GM18511 (cell line): ENCODE measurements at regions not wholly inside any gene's neighbourhood (a gene's known extent, or its start where the extent isn't known, plus 50 kb on each side); places are given as distances from the start of the nearest gene placed in this dataset.

ENCODE experiments used
- ATAC-seq: cut with Tn5 transposase; IDR thresholded peaks from one replicate; pipeline ENCODE4 v1.9.1; 2021; ENCODE audit warnings: mild to moderate bottlenecking, moderate library complexity; ENCODE audit not compliant: unreplicated experiment

DNA sequence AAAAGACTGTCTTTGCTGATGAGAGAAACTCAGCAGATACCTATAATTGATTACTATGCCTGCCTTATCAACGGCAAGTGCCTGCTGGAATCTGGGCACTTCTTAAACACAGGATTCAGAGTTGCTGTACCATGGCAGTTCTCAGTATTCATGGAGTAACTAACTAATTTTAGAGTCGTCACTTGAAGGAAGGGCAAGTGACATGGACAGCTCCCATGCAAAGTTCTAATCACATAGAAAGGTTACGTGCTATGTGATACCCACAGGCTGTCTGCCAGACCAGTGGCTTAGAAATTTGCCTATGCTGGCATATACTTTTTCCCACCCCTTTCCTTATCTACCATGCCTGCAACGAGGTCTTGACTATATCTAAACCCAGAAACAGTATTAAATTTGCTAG lies 931.1 kb upstream of the TENM3 start:
- no peak for ATAC-seq

DNA sequence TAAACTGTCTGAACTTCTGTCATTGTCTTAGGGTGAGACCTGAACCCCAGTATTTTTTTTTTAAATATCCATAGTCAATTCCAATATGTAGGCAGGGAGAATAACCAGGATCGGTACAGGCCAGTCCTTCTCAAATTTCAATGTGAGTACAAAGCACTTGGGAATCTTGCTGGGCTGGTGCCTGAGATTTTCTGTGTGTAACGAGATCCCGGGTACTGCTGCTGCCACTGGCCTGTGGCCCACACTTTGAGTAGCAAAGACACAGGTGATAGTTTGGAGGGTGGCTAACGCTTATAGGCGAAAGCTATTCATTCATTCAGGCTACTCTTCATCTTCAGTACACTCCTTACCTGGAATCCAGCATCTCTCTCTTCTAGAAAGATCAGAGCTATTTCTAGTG lies 923.6 kb upstream of the TENM3 start:
- ATAC-seq: no peak

DNA sequence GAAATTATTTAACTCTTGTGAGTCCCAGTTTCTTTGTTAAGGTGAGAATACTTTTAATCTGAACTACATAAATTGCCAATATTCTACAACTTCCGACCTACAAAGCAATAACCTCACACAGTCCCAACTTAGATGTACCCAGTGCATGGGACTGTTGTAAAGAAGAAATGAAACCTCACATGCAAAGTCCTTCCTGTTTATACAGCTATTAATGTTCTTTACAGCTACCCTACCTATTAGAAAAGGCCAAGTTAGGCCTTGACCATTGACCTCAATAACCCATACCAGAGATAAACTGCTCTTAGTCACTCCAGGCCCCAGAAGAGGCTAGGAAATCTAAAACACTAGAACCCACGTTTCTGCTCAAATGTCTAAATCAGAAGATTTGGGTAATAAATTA lies 920.1 kb upstream of the TENM3 start:
- peak; percentile 49 for ATAC-seq

DNA sequence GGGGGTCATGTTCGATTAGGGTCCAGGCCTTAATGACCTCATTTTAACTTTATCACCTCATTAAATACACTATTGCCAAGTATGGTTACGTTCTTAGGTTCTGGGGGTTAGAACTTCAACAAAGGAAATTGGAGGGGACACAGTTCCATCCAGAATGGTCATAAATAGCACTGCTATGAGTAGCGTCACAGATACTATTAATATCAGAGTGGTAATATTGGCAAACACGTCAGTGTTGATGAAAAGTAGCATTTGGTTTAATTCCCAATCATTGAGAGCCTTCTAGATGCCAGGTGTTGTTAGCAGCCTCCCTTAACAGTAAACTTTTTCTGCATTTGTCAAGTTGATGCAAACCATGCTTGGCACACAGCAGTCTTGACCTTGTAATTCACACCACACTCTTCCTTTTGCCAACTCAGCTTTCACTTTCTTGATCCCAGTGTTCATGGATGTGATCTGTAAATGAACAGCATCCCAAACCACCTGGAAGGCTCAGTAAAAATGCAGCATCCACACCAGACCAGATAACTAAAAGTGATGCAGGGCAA lies 912.5 kb upstream of the TENM3 start:
- ATAC-seq: no peak

DNA sequence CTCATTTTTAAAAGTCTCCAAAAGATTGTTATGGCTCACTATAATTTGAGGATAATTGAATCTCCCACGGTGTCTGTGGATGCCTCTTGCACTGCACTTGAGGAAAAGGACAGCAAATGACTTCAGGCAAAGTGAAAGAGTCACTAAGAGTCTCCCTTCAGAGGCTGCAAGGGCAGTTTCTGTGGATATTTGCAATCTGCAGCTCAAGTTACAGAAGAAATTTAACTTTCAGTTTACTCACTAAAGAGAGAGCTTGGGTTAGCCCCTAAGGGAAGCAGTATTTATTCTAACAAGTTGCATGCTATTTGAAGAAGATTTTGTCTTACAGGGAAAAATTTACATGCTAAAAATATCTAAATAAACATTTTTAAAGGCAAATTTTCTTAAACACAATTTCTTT lies 912.0 kb upstream of the TENM3 start:
- no peak for ATAC-seq

DNA sequence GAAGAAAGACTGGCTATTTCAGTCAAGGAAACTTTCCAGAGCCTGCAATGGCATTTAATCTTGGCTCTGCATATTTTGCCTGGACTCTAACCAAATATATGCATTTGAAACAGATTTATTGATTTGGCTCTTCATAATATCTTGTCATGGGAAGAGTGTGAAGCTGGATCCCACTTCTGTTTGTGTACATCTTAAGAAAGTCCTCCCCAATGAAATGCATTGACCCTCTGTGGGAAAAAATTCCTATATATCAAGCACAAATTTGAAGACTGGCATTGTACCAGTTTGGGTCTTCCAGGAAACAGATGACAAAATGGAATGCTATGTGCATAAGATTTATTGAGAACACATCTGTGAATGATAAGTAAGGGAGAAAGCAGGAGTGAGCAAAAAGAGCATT lies 897.3 kb upstream of the TENM3 start:
- no peak for ATAC-seq

DNA sequence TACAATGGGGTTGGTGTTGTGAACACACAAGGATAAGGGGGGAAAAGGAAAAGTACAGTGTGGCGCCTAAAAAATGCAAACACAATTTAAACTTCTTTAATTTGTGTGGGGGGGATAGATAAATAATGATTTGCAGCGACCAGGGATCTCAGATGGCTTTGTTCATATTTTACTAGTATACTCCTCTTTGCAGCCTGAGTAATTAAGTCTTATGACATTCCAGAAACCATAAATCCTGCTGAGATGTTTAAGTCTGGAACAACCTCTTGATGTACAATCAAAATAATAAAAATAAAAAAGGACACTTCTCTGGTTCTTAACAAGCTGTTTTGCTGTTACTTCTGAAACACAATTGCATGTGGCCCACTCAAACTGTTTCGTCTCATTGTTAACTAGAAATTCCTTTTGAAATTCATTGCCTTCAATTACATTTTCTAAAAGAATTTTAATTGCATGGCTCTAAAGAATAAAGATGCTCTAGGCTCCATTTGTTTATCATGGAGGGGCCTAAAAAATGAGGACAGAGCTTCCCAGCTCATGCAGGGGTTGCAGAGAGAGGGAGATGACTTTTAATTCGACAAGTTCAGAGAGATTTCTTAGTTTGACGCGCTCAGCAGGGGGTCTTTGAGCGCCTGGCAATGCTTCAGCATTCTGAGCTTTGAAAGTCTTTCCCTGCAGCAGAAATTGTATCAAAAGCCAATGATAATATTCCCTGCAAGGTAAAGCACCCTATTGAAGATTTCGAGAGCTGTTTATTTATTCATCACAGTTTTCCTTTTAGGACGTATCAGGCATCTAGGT lies 892.4 kb upstream of the TENM3 start:
- no peak for ATAC-seq

DNA sequence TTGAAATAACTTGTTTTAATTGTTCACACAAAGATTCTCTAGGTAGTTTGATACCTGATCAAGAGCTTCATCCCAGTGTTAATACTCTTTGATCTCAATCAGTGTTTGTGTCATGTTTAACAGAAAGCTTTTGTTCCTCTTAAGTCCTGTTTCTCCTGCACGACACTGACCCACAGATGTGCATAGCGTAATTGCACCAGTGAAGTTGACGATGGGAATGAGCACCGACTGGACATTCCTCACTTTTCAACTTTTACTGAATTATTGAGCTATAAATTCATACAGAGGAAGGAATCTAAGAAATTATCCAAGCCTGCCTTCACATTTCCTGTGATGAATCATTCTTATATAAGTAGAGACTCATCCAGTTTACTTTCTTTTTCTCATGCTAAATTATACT lies 878.7 kb upstream of the TENM3 start:
- no peak for ATAC-seq

DNA sequence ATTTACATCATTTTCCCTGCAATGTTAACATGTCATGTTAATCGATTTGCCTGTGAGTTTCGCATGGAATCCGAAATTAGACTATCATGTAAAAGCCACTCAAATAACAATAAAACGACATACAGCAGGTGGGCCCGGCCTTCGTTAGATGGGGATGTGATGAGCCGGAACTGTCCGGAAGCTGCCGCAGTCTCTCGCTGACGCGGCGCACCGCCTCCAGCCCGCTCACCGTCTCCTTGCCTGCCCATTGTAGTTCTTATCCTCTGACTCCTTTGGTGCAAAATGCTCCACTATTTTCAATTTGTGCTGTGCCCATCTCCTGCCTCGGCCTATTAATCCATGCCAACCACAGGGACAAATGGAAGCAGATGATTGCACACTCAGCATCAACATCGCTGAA lies 877.5 kb upstream of the TENM3 start:
- no peak for ATAC-seq

DNA sequence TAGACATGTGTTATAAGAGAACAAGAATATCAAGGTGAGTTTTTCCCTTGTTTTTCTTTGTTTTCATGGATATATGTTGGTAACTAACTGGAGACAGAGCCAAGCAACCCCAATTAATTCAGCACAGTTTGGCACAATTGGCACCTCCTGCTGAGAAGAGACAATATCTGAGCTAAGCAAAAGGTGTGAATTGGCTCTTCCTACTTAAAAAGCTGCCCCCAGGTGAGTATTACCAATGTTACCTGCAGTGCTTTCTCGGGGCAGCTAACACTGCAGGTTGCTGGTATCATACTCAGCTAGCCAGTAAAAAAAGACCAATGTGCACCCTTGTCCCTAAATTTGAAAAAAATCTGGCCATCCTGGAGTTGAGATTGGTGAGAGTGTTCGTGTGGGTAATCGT lies 871.2 kb upstream of the TENM3 start:
- no peak for ATAC-seq

DNA sequence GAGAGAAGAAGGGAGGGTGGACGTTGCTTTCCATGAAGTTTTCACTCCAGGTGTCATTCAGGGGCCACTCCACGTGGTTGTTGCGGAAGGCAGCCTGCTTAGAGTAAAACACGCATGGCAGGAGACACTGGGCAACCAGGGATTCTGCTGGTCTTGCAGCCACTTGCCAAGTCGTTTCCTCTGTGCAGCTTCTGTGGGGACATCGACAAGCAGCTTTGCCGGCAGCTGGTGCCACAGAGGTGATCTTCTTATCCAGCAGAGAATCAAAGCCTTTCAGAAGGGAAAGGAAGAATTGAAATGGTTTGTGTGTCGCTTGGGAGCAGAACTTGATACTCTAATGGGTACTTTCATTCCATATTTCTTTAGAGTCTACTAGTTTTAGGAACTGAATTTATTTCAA lies 867.1 kb upstream of the TENM3 start:
- no peak for ATAC-seq

DNA sequence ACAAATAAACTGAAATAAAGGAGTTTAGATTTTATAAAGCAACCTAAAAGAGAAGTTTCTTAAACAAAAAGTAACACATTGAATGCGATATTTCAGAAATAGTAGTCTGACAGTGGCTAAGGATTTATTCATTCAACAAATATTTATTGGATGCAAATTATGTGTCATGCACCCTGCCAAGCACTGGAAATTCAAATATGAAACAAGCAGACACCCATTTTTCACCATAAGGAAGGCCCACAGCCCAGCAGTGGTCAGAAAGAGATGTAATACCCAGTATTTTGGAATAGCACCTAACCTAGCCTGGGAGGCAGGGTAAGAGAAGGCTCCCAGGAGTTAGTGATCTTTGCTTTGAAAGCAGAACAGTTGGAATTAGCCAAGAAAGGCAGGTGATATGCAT lies 855.1 kb upstream of the TENM3 start:
- ATAC-seq: no peak

DNA sequence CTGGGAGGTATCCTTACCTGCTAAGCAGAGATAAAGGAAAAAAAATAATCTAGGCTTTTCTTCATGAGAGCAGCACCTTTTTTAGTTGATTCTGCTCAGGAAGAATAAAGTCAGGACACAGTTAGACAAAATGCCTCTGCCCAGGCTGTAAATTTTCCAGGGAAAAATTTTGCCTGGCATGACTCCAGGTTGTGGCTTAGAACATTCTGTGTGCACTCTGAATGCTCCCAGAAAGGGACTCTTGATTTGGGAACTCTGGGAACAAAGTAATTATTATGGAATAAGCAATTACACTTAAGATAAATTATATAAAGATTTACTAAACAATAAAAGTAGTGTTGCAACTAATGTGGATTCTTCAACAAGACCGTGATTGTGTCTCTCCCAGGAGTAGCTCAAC lies 826.2 kb upstream of the TENM3 start:
- ATAC-seq: no peak

DNA sequence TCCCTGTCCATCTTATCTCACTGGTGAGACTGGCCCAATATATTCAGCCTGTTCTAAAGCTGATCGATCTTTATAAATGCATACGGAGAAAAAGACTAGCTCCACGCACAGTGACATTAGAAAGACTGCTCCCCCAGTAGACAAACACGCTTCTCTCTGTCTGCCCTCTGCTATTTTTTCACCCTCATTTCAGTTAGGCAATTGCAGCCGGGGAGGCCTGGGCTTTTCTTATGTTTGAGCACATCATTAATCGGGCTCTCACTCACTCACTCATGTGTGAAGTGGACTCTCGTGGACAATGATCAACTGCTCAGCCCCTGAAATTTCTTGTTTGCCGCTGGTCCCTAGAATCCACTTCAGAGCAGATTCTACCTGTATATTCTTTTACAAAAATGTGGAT lies 824.7 kb upstream of the TENM3 start:
- ATAC-seq: no peak

DNA sequence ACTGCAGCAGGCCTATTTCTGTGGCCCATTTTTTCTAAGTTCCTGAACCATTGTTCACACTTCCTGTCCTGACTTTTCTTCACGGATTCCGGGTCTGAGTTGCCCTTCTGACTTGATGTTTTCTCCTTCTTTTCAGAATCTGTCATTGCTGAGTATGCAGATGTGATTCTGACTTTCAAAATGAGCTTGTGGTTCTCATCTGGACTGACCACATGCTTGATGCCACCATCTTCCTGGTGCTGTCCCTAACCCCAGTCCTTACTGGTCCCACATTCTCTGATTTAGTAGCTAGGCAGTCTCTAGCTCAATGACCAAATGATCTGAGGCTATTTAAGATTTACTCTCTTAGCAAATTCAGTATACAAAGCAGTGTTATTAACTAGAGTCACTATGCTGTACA lies 822.3 kb upstream of the TENM3 start:
- ATAC-seq: no peak

DNA sequence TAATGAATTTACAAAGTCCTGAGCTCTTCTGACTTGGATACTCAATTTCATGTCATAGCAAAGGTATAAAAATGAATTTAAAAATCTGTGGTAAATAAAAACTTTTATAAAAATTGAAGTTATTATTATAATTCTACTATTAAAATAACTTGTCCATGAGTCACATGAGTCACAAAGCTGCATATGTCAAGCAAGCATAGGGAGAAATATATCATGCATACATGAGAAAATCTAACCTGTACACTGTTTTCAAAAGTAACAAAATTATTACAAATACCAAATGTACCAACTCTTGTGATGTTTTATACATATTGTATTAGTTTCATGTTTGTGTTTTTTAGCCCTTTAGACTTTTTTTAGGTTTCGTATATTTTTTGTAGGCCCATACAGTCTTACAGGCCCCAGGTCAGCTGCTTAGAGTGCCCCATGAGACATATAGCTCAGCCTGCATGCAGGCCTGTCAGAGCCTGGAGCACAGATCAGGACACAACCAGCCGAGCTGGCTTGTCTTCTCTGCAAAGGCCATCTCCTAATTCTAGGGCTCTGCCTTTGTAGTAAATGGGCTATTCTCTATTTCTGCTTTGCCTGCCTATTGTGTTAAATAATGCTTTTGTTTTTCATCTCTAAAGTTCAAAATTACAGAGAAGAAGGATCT lies 818.7 kb upstream of the TENM3 start:
- no peak for ATAC-seq

DNA sequence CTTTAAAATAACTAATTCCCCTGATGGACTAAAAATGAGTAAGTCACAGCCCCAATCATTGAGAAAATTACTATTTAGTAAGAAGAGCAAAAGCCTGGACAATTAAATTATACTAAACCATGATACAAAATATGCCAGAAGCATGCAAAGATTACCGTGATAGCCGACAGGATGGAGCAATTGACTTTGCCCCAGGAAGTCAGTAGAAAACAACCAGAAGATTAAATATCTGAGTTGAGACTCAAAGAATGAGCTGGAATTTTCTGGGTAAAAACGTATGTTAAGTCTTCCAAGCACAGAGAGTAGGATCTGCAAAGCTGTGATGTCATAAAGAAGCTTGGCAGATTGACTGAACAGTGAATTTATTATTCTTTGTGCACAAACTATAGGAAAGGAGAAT lies 816.1 kb upstream of the TENM3 start:
- ATAC-seq: no peak

DNA sequence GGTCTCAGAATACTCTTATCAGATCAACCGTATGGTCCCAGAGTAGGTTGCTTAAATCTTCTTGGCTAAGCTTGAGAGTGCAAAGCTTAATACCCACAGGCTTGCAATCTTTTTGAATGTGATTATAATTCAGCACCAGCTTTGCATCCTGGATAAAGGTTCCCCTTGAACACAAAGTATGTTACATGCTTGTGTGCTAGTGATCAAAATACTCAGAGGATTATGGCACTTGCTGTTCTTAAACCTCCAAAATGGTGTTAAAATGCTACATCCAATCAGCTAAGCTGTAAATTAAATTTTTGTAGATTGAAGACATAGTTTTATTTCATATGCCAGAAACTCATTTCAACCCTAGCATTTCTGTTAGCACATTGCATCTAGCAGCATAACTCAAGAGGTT lies 812.2 kb upstream of the TENM3 start:
- no peak for ATAC-seq

DNA sequence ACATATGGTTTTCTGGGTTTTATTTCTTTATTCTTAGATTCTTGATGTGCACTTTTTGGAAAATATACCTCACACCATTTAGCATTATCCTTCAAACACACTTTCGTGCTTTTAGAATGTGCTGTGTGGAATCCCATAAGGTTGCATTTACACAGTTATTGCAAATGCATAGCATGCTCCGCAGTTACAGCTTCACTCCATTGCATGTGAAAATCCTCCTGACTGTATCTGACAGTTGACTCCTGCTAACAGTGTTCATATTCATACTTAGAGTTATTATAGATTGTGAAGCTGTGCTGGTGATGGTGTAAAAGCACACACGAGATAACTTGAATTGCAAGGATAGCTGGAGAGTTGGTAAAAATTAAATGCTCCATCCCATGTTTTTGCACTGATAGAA lies 811.5 kb upstream of the TENM3 start:
- ATAC-seq: no peak

DNA sequence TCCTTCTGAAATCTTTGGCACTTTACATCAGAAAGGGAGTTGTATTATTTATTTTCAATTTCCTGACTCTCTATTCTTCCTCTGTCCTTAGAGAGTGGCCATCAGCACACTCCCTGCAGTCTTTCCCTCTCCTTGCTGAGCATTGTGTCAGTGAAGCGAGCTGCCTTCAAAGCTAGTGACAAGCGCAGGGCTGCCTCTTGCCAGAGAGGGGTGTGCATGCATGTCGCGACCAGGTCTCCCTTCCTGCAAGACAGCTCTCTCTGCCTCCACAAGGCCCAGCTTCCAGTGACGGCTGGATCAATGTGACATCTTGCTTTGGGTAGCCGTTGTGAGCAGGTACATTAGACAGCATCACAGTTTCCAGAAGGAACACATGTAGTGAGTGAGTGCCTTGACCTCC lies 810.9 kb upstream of the TENM3 start:
- ATAC-seq: no peak

DNA sequence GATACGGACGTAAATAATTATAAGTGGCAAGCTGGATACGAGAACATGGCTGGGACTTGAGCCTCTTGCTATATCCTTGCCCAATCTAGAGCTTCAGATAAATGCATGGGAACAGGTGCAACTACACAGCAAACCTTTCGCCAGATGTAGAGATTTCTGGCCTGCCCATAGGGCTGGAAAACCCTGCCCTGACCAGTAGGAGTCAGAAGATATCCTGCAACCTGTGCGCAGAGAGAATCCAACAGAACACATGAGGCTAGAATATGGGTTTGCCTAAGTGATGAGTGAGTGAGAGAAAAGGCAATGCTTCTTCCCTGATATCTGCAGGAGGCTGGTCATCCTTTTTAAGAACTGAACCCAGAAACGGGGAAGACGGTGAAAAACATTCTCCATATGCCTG lies 805.3 kb upstream of the TENM3 start:
- ATAC-seq: no peak

DNA sequence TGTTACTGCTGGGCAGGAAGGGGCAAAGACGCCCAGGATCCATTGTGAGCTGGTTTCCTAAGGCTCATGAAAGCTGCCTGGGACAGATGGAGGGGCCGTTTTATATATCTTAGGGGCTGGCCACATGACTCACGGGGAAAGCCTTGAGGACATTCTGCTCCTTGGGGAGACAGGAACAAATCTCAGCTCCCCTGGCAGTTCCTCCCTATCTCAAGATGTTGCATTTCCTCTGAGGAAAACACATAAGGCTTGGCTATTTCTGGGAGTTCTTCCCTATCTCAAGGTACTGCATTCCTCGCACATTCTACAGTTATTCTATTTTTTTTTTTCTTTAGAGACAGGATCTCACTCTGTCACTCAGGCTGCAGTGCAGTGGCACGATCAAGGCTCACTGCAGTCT lies 804.6 kb upstream of the TENM3 start:
- no peak for ATAC-seq

DNA sequence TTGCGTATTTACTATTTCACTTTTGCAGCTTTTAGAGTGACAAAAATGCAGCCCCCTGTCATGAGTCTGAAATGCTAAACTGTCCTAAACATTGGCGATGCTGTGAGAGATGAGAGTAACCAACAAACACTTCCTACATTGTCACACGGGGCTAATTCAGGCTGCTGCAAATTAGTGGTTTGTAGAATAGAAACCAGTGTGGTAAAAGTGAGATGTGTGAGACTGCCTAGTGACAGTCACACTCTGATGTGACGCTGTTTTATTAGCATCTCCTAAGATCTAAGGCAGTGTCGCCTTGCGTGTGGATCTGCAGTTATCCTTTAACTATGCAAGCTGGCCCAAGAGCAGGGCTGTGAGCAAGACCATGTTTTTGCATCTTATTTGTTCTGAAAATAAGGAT lies 800.2 kb upstream of the TENM3 start:
- ATAC-seq: no peak
